CD4-positive, alpha-beta T cell treated with Interleukin-10 for 1 hour (primary cell): ENCODE measurements at regions not wholly inside any gene's neighbourhood (a gene's known extent, or its start where the extent isn't known, plus 50 kb on each side); places are given as distances from the start of the nearest gene placed in this dataset.

Experiments
- DNase-seq: peaks from one replicate; pipeline ENCODE4 v3.0.0-alpha.2; 2020

- no peak for DNase-seq
Observed at GRCh38 chr19:30172613-30173242, 199.5 kb upstream of the ZNF536 start.

- no peak for DNase-seq
Observed at GRCh38 chr19:30173593-30174356, 198.4 kb upstream of the ZNF536 start.

DNA sequence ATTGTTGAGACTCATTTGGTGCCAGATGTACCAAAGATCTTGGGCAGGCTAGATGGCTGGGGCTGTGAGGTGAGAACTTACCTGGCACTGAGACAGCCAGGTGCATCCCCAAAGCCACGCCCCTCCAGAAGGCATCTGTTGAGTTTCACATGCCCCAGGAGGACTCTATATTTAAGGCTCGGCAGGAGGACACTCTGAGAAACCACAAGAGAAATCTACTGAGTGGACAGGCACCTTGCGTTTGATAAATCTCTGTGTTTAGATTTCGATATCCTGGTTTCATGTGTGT, 197.9 kb upstream of the ZNF536 start:
- no peak for DNase-seq

DNA sequence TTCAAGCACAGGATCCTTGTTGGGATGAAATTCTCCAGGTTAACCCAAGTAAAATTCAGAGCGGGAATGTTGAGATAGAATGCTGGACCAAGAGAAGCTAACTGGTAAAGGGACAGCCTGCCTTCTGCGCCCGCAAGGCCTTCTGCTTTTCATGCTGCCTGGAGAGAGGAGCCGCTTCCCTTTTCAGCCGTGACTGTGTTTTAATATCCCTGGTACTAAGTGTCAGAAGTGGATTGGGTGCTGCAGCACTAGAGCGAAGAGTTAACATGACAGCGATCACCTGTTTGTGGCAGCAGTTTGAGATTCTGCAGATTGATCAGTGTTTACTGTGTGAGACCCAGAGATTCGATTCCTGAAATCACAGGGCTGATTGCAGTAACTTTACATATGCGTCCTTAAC, 197.4 kb upstream of the ZNF536 start:
- no peak for DNase-seq

DNA sequence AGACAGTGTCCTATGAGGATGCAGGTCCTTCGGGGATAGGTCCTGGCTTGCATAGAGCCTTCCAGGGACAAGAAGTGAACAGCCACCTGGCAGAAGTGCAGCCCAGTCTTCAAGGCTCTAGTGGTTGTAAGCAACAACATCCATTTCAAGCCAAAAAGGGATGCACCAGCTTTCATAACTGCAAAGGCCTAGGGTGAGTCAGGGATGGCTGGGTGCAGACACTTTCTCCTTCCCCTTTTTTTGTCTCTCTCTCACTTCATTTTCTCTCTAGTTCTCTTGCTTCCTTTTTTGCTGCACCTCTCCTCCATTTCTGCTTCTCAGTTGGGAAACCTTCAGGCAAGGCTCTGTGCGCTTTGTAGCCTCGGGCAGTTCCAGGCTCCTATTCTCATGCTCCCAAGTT, 196.2 kb upstream of the ZNF536 start:
- DNase-seq = no peak

GRCh38 chr19:30178721-30179402, 193.3 kb upstream of the ZNF536 start:
- no peak for DNase-seq

DNA sequence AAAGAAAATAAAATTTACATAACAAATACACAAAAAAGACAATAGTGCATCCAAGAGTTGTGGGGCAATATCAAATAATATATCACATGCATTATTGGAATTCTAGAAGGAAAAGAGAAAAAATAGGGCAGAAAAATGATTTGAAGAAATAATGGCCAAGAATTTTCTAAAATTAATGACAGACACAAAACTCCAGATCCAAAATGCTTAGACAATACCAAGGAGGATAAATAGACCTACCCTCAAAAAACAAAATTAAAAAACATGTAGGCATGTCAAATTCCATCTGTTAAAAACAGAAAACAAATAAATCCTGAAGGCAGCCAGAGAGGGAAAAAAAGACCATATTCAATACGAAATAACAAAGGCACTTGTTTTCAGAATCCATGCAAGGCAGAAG, 191.5 kb upstream of the ZNF536 start:
- DNase-seq = no peak

GRCh38 chr19:30183807-30184490, 188.2 kb upstream of the ZNF536 start:
- no peak for DNase-seq

DNA sequence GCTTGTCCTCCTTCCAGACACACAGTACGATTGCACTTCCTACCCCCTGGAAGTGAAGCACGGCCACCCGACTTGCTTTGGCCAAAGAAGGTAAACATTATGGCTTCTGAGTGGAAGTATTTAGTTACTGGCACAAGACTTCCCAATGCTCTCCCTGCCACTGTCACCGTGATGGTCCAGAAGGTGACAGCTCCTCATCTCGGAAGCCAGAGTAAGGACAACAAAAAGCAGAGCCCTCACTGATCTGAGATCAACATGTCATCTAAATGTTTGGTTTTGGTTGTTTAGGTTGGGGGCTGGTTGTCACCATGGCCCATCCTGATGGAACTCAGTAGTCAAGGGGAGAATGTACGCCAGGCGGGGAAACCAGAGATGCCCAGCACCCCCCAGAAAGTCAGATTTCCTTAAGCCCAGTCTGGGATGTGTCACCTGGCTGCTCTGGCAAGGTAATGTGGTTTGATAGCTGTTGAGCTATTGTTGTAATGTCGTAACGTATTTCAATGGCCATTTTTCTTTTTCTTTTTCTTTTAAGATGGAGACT, 170.1 kb upstream of the ZNF536 start:
- DNase-seq = no peak

DNA sequence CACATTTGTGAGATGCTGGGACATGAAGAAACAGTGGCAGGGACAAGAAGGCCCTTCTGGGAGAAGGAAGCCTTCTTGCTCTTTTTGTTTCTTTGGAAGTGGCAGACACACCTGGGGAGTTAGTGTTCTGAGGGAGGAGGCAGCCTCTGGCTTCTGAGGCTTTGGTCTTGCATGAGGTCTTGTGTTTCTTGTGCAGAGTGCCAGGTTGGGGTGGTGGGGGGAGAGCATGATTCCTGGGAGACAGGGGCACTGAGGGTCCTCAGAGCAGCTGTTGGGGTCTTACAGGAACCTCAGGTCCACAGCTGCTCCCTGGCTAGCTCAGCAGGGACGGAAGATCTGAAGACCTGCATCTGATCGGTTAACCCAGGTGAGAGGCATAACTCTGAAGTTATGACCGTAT, 167.5 kb upstream of the ZNF536 start:
- DNase-seq = no peak

- DNase-seq = no peak
Observed at GRCh38 chr19:30206187-30206586, 166.0 kb upstream of the ZNF536 start.

GRCh38 chr19:30207357-30207756, 164.8 kb upstream of the ZNF536 start:
- DNase-seq = no peak

DNA sequence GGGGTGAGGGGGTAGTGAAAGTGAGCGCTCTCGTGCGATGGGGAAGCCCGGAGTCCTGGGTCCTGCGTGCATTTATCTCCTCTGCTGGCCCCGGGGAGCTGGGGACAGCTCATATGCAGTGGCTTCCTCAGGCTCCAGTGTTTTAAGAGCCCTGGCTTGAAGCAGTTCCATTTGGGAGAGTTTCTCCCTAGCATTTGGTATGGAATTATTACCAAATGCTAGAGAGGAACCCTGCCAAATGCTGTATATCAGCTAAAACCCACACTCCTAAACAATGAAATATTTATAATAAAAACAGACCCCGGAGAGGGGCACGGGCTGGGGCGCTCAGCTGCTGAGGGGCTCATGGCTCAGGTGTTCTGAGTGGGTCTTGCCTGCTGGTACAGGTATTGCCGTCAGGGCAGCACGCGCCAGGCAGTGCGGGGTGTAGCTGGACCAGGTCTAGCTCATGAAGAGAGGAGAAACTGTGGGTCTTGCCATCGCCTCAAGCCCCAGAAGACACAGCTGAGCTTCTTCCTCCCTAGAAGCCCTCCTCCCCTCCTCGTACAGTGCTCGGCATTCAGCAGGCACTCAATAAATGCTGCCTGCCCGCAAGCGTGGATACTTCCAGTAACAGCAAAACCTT, 163.6 kb upstream of the ZNF536 start:
- no peak for DNase-seq

- DNase-seq = no peak
Observed at GRCh38 chr19:30209617-30210600, 162.3 kb upstream of the ZNF536 start.

DNA sequence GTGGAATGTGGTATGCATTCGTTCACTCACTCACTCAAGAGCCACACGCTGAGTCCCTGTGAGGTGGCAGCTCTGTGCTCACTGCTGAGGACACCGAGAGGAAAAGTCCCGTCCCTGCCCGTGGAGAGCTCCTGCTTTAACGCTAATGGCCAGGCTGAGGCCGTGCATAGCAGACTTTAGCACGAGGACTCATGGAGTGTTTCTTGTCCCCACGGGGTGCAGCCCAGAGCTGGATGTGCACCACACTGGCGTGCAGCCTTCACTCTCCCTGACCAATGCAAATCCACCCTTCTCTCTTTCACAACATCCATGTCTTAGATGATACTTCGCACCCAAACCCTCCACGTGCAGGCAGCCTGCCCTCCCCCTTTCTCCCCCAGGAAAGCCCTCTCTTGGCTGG, 159.6 kb upstream of the ZNF536 start:
- no peak for DNase-seq

- DNase-seq = no peak
Observed at GRCh38 chr19:30214651-30215051, 157.5 kb upstream of the ZNF536 start.

DNA sequence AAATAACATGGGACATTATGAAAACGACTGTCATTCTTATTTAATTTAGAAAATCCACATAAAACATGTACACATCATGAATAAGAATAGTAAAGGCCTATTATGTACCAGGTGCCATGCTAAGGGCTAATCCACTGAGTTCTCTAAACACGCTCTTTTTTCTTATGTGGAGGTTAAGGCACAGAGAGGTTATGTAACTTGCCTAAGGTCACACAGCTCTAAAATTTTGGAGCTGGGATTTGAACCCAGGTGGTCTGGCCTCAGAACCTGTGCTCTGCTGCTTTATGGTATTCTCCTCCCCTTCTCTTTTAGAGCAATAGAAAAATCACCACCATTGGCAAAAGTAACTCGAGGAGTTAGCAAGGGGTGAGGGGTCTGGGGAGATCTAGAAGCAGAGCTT, 156.9 kb upstream of the ZNF536 start:
- no peak for DNase-seq

GRCh38 chr19:30216453-30216852, 155.7 kb upstream of the ZNF536 start:
- DNase-seq = no peak

DNA sequence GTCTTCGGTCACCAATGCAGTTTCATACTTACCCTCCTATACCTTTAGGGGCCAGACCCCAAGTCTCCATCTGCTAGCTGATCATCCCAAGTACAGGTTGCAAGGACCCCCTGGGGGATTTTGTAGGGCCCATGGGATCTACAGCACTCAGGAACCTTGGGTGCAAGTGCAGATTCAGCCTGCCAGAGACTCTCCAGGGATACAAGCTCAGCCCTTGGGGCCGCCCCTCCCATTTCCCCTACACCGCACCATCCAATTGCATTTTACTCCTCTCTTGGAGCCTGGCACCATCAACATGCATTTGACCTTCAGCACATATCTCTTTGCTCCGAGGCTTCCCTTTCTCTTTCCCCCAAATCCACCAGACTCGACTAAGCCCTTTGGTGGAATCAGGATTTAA, 154.7 kb upstream of the ZNF536 start:
- no peak for DNase-seq

DNA sequence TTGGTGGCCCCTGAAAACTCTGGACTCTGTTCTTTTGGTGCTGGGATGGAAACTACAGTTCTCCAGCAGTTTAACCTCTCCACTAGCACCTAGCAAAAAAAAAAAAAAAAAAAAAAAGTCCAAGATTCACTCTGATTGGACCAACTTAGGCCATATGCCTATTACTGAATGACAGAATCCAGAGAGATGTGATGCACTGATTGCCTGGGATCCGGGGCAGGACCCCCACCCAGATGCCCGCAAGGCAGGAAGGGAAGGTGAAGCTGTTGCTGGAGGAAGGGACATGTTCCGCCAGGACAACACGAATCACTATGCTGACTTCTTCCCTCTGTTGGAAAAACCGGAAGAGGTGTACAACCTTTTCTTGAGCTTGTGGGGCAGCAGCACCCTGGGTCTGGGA, 152.5 kb upstream of the ZNF536 start:
- DNase-seq = no peak

DNA sequence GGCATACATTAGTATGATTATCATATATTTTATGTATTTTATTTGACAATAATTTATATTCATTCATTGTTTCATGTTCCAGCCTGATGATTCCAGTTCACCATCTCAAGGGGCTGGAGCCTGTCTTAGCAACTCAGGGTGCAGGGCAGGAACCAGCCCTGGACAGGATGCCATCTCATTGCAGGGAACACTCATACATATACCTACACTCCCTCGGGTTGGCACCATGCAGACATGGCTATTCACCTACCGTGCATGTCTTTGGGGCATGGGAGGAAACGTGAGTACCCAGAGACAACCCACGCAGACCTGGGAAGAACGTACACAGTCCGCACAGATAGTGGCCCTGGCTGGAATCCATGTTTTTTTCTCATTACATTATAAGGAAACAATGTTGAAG, 151.0 kb upstream of the ZNF536 start:
- no peak for DNase-seq

- DNase-seq = no peak
Observed at GRCh38 chr19:30222428-30222873, 149.7 kb upstream of the ZNF536 start.
